GM12878 (cell line): ENCODE measurements at regions not wholly inside any gene's neighbourhood (a gene's known extent, or its start where the extent isn't known, plus 50 kb on each side); places are given as distances from the start of the nearest gene placed in this dataset.

Source experiments
- CHD2 ChIP-seq: IDR thresholded peaks from 2 replicates; pipeline ENCODE4 v1.6.1; 2011; ENCODE audit warnings: low read depth, low read length, improper control_type of control experiment, borderline replicate concordance
- CREB1 ChIP-seq: IDR thresholded peaks from 2 replicates; pipeline ENCODE4 v1.6.1; 2012; ENCODE audit warnings: low read depth, mild to moderate bottlenecking, inconsistent platforms
- GATAD2B ChIP-seq: fragments of 450-650 bp; conservative IDR thresholded peaks from 2 replicates; pipeline ENCODE4 v1.6.1; 2017; ENCODE audit warnings: low read depth, mild to moderate bottlenecking, moderate library complexity
- IRF4 ChIP-seq: IDR thresholded peaks from 2 replicates; pipeline ENCODE4 v1.6.1; 2011; ENCODE audit warnings: low read depth, low read length
- MEF2B ChIP-seq: fragments of 450-650 bp; IDR thresholded peaks from 2 replicates; pipeline ENCODE4 v1.6.1; 2018; ENCODE audit warnings: mild to moderate bottlenecking, moderate library complexity; ENCODE audit not compliant: partially characterized antibody, poor library complexity, severe bottlenecking
- NBN ChIP-seq: fragments of 450-650 bp; IDR thresholded peaks from 2 replicates; pipeline ENCODE4 v1.6.1; 2016
- PAX5 ChIP-seq: IDR thresholded peaks from 2 replicates; pipeline ENCODE4 v1.6.1; 2011; ENCODE audit warnings: low read depth, low read length, borderline replicate concordance
- PAX8 ChIP-seq: fragments of 450-650 bp; IDR thresholded peaks from 2 replicates; pipeline ENCODE4 v1.6.1; 2017; ENCODE audit warnings: mild to moderate bottlenecking, moderate library complexity
- TARDBP ChIP-seq: IDR thresholded peaks from 2 replicates; pipeline ENCODE4 v1.6.1; 2016; ENCODE audit warnings: borderline replicate concordance
- TBL1XR1 ChIP-seq: IDR thresholded peaks from 2 replicates; pipeline ENCODE4 v1.6.1; 2012; ENCODE audit warnings: low read depth, low read length, improper control_type of control experiment
- TCF12 ChIP-seq: IDR thresholded peaks from 2 replicates; pipeline ENCODE4 v1.6.1; 2011; ENCODE audit warnings: low read depth, mild to moderate bottlenecking, low read length
- TCF3 ChIP-seq: IDR thresholded peaks from 2 replicates; pipeline ENCODE4 v1.6.1; 2012; ENCODE audit warnings: low read depth, mild to moderate bottlenecking, low read length, borderline replicate concordance; ENCODE audit not compliant: insufficient read depth
- ZNF24 ChIP-seq: fragments of 450-650 bp; IDR thresholded peaks from 2 replicates; pipeline ENCODE4 v1.6.1; 2017; ENCODE audit warnings: antibody characterized with exemption, mild to moderate bottlenecking
- TF ChIP-seq, protein P1 (sequence below): fragments of 450-650 bp; IDR thresholded peaks from 2 replicates; pipeline ENCODE4 v1.6.1; 2018; ENCODE audit warnings: mild to moderate bottlenecking, low read depth, moderate library complexity; ENCODE audit not compliant: partially characterized antibody
- TF ChIP-seq, protein P2 (sequence below): IDR thresholded peaks from 2 replicates; pipeline ENCODE4 v1.6.1; 2012; ENCODE audit warnings: low read length, inconsistent platforms
- TF ChIP-seq, protein P3 (sequence below): fragments of 450-650 bp; IDR thresholded peaks from 2 replicates; pipeline ENCODE4 v1.6.1; 2017; ENCODE audit warnings: borderline replicate concordance
- TF ChIP-seq, protein P4 (sequence below): fragments of 450-650 bp; IDR thresholded peaks from 2 replicates; pipeline ENCODE4 v1.6.1; 2017; ENCODE audit warnings: low read depth, mild to moderate bottlenecking, moderate library complexity

DNA sequence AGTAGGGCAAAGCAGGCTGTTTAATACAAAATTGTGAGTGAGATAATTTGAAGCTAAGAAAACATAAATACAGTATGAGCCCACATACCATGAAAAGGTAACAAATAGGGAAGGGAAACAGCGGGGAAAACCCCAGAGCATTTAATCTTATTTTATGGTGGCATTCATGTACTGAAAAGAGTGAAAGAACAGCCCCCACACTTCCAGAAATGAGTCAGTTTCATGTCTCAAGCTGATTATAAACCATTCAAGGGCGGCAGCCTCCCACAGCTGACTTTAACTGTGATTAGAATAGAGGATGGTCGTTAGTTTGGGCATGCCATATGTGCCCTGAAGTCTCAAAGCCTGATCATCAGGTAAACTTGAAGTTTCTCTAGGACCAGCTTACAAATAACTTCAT is 64.5 kb downstream of the FOXG1 start (continued):
- TF ChIP-seq MEF2B (peak; percentile 83), CREB1 (no peak), ZNF24 (no peak), TCF12 (peak; percentile 89), TCF3 (peak; percentile 64; the same call in 1 of the 2 replicates), CHD2 (0 out of 2 replicates have a peak, but pooled peaks have one; percentile 37), TARDBP (no peak), PAX8 (no peak), IRF4 (peak; percentile 97), PAX5 (peak; percentile 94), NBN (peak; percentile 63; the same call in 1 of the 2 replicates), TBL1XR1 (peak; percentile 93), GATAD2B (0 out of 2 replicates have a peak, but pooled peaks have one; percentile 22)
- TF ChIP-seq, protein P1, sequence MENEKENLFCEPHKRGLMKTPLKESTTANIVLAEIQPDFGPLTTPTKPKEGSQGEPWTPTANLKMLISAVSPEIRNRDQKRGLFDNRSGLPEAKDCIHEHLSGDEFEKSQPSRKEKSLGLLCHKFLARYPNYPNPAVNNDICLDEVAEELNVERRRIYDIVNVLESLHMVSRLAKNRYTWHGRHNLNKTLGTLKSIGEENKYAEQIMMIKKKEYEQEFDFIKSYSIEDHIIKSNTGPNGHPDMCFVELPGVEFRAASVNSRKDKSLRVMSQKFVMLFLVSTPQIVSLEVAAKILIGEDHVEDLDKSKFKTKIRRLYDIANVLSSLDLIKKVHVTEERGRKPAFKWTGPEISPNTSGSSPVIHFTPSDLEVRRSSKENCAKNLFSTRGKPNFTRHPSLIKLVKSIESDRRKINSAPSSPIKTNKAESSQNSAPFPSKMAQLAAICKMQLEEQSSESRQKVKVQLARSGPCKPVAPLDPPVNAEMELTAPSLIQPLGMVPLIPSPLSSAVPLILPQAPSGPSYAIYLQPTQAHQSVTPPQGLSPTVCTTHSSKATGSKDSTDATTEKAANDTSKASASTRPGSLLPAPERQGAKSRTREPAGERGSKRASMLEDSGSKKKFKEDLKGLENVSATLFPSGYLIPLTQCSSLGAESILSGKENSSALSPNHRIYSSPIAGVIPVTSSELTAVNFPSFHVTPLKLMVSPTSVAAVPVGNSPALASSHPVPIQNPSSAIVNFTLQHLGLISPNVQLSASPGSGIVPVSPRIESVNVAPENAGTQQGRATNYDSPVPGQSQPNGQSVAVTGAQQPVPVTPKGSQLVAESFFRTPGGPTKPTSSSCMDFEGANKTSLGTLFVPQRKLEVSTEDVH: no peak
- TF ChIP-seq, protein P2, sequence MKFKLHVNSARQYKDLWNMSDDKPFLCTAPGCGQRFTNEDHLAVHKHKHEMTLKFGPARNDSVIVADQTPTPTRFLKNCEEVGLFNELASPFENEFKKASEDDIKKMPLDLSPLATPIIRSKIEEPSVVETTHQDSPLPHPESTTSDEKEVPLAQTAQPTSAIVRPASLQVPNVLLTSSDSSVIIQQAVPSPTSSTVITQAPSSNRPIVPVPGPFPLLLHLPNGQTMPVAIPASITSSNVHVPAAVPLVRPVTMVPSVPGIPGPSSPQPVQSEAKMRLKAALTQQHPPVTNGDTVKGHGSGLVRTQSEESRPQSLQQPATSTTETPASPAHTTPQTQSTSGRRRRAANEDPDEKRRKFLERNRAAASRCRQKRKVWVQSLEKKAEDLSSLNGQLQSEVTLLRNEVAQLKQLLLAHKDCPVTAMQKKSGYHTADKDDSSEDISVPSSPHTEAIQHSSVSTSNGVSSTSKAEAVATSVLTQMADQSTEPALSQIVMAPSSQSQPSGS: peak; percentile 96
- TF ChIP-seq, protein P3, sequence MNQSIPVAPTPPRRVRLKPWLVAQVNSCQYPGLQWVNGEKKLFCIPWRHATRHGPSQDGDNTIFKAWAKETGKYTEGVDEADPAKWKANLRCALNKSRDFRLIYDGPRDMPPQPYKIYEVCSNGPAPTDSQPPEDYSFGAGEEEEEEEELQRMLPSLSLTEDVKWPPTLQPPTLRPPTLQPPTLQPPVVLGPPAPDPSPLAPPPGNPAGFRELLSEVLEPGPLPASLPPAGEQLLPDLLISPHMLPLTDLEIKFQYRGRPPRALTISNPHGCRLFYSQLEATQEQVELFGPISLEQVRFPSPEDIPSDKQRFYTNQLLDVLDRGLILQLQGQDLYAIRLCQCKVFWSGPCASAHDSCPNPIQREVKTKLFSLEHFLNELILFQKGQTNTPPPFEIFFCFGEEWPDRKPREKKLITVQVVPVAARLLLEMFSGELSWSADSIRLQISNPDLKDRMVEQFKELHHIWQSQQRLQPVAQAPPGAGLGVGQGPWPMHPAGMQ: no peak
- TF ChIP-seq, protein P4, sequence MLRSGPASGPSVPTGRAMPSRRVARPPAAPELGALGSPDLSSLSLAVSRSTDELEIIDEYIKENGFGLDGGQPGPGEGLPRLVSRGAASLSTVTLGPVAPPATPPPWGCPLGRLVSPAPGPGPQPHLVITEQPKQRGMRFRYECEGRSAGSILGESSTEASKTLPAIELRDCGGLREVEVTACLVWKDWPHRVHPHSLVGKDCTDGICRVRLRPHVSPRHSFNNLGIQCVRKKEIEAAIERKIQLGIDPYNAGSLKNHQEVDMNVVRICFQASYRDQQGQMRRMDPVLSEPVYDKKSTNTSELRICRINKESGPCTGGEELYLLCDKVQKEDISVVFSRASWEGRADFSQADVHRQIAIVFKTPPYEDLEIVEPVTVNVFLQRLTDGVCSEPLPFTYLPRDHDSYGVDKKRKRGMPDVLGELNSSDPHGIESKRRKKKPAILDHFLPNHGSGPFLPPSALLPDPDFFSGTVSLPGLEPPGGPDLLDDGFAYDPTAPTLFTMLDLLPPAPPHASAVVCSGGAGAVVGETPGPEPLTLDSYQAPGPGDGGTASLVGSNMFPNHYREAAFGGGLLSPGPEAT: peak; percentile 88
